GM12878 (cell line): ENCODE measurements at regions not wholly inside any gene's neighbourhood (a gene's known extent, or its start where the extent isn't known, plus 50 kb on each side); places are given as distances from the start of the nearest gene placed in this dataset.

Experiments used
- ATF2 ChIP-seq: IDR thresholded peaks from 2 replicates; pipeline ENCODE4 v1.6.1; 2012; ENCODE audit warnings: low read length, inconsistent platforms
- BACH1 ChIP-seq: fragments of 450-650 bp; IDR thresholded peaks from 2 replicates; pipeline ENCODE4 v1.6.1; 2017; ENCODE audit warnings: mild to moderate bottlenecking, borderline replicate concordance
- CTCF ChIP-seq, 3 experiments: IDR thresholded peaks in 2 of 3; conservative IDR thresholded peaks in 1 of 3; 2 replicates each; pipeline ENCODE4 v1.5.1; 2011; ENCODE audit warnings: low read depth in 3 of 3, low read length in 3 of 3, mild to moderate bottlenecking in 3 of 3, control low read depth in 2 of 3, moderate library complexity in 2 of 3, inconsistent platforms in 1 of 3, mixed read lengths in 1 of 3; ENCODE audit not compliant: control insufficient read depth in 2 of 3, insufficient read depth in 1 of 3; ENCODE audit errors: extremely low read depth in 1 of 3
- E4F1 ChIP-seq: fragments of 450-650 bp; IDR thresholded peaks from 2 replicates; pipeline ENCODE4 v1.6.1; 2018; ENCODE audit warnings: borderline replicate concordance, mild to moderate bottlenecking; ENCODE audit not compliant: partially characterized antibody
- ELK1 ChIP-seq: IDR thresholded peaks from 2 replicates; pipeline ENCODE4 v1.6.1; 2012; ENCODE audit warnings: low read depth, low read length, improper control_type of control experiment
- EP300 ChIP-seq, 2 experiments: fragments of 150-350 bp in 1 of 2; IDR thresholded peaks; 2 replicates each; pipeline ENCODE4 v1.6.1; 2011 to 2012; ENCODE audit warnings: low read depth in 2 of 2, low read length in 2 of 2, borderline replicate concordance in 1 of 2, improper control_type of control experiment in 1 of 2, inconsistent platforms in 1 of 2; ENCODE audit not compliant: control insufficient read depth in 1 of 2
- GABPA ChIP-seq: IDR thresholded peaks from 2 replicates; pipeline ENCODE4 v1.6.1; 2014; ENCODE audit warnings: antibody characterized with exemption, low read depth, mild to moderate bottlenecking, inconsistent platforms
- POLR2A ChIP-seq: IDR thresholded peaks from 2 replicates; pipeline ENCODE4 v1.6.1; 2011; ENCODE audit warnings: low read depth, mild to moderate bottlenecking, low read length
- POLR2AphosphoS5 ChIP-seq: IDR thresholded peaks from 2 replicates; pipeline ENCODE4 v1.6.1; 2011; ENCODE audit warnings: mild to moderate bottlenecking, low read length, inconsistent platforms
- RAD21 ChIP-seq: IDR thresholded peaks from 2 replicates; pipeline ENCODE4 v1.6.1; 2011; ENCODE audit warnings: mild to moderate bottlenecking, low read depth, low read length, moderate library complexity; ENCODE audit not compliant: insufficient read depth
- SREBF2 ChIP-seq: IDR thresholded peaks from 2 replicates; pipeline ENCODE4 v1.6.1; 2012; ENCODE audit warnings: mild to moderate bottlenecking, low read length
- USF2 ChIP-seq: IDR thresholded peaks from 2 replicates; pipeline ENCODE4 v1.6.1; 2011; ENCODE audit warnings: low read depth, low read length, improper control_type of control experiment, borderline replicate concordance

- TF ChIP-seq ELK1 (no peak), SREBF2 (no peak), BACH1 (no peak), GABPA (no peak), ATF2 (no peak), E4F1 (no peak), CTCF (IDR thresholded peaks at IDR 0.05 in 2 of 3, conservative IDR thresholded peaks at IDR 0.05 in 1 of 3; ENCODE audit: control insufficient read depth in 2 of 3, extremely low read depth in 1 of 3, insufficient read depth in 1 of 3, low read depth in 3 of 3, low read length in 3 of 3) (no peak), USF2 (no peak), RAD21 (no peak), EP300 (IDR thresholded peaks at IDR 0.05; ENCODE audit: borderline replicate concordance in 1 of 2, control insufficient read depth in 1 of 2, low read depth in 2 of 2, low read length in 2 of 2) (no peak), POLR2A (no peak), POLR2AphosphoS5 (no peak)
These were observed 438.0 kb upstream of the MGMT start for GRCh38 chr10:129029051-129029450.
